ENCODE measurements at regions not wholly inside any gene's neighbourhood (a gene's known extent, or its start where the extent isn't known, plus 50 kb on each side); places are given as distances from the start of the nearest gene placed in this dataset.

DNA sequence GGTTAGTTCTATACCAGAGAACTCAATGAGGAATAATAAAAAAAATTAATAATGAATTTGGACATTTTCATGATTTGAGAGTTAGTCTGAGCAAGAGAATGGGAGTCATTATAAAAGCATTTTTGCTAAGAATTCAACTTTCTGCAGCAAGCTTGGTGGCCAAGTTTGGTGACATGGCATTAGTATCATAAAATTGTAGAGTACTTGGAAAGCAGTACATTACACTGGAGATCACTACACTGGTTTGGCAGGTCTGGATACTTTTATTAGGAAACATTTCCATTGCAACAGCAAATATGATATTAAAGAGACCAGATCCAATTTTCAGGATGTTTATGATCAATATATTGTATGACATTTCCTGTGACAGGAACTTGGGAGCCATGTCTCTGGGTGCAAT lies 249.1 kb upstream of the INTU start:
- TF ChIP-seq GATA2 (IDR thresholded peaks at IDR 0.05; ENCODE audit: low read depth, low read length) (no peak), GATA3 (IDR thresholded peaks at IDR 0.05; ENCODE audit: low read depth, low read length) (no peak)

All from SH-SY5Y (cell line).